HG03135 (cell line): ENCODE measurements at regions not wholly inside any gene's neighbourhood (a gene's known extent, or its start where the extent isn't known, plus 50 kb on each side); places are given as distances from the start of the nearest gene placed in this dataset.
"Not testable (repeated sequence)": the region's sequence is repeated elsewhere in the genome, so short reads cannot be mapped to it uniquely, and the experiment has no call there.

Experiments used
- ATAC-seq: cut with Tn5 transposase; IDR thresholded peaks from one replicate; pipeline ENCODE4 v1.9.1; 2021; ENCODE audit warnings: mild to moderate bottlenecking, moderate library complexity; ENCODE audit not compliant: unreplicated experiment

DNA sequence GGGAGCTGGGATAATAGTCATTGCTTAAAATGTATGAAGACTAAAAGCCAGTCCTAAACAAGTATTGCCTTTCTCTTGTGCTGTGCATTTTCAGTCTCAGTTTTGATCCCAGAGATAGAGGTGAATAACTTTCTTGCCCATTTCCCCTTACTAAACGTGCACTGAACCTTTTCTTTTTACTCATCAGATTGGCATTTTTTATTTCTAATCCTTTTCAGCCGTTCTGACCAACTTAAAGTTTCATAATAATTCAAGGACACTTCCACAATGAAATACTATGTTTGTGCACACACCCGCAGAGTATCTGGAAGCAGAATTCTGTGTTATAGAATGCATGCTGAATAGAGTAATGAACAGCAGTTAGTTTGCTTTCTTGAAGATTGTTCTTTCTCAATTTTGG is 343.6 kb downstream of the LRRC70 start:
- ATAC-seq: no peak

DNA sequence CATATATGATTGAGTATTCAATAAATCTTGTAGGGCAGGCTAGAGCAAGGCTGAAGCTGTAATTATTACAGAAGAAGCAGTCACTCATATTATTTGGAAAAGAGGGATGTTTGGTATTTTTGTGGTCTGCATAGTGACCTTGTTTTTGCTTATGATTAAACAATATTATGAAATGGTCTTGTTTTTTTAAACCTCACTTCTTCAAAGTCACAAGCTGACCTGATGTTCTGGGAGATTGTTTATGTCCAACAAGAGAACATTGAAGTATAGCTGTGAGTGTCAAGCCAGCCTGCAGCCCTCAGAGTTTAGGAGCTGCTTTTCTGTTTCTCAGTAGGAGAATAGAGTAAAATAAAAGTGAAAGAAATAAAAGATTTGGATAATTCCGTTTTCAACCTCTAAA is 342.2 kb downstream of the LRRC70 start:
- no peak for ATAC-seq

GRCh38 chr5:62909326-62909725 is 330.7 kb downstream of the LRRC70 start:
- ATAC-seq: no peak

GRCh38 chr5:62902126-62902525 is 323.5 kb downstream of the LRRC70 start:
- no peak for ATAC-seq

DNA sequence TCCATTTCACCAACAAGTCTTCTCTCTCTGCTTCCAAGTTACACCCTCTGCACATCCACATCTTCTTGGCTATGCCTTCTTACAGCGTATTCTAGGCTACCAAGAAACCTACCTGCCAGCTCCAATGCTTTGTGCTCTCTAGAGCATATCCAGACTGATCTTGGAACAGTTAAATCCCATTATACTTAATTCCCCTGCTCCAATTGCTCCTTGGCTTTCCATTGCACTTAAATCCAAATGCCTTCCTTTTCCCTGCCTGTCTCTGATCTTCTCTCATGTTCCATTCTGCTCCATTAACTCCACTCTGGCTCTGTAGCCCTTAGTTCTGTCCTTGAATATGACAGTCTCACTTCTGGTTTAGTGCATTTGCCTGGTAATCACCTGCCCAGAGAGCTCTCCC is 322.4 kb downstream of the LRRC70 start:
- ATAC-seq: no peak

- no peak for ATAC-seq
Measured at GRCh38 chr5:62896121-62896893, 317.7 kb downstream of the LRRC70 start.

DNA sequence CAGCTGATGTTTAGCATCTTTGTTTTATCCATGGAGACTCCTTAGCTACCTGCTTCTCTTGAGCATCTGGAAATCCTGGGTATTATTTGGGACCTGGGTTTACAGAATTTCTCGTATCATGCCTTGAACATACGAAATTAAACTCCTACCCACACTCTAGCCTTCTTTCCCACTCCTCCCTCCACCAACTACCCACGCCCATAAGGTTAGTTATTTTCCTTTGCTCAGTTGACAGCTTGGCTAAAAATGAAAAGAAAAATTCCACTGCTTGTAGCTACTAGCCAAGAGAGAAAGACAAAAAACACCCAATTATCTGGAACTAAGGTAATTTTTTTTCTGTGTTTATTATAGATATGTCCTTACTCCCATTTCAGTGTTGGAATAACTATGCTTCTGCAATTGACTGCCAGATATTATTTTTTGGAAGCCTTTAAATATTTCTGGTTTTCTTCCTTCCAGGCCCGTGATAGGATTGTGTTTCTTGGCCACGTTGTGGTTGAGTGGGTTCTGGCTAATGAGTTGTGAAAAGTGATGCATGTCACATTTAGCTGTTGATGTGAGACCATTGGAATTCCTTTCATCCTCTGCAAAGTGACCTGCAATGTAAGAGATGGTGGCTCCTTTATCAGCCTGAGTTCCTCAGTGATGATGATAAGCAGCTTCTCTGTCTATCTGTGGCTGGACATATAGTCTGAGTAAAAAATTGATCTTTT is 308.1 kb downstream of the LRRC70 start:
- no peak for ATAC-seq

DNA sequence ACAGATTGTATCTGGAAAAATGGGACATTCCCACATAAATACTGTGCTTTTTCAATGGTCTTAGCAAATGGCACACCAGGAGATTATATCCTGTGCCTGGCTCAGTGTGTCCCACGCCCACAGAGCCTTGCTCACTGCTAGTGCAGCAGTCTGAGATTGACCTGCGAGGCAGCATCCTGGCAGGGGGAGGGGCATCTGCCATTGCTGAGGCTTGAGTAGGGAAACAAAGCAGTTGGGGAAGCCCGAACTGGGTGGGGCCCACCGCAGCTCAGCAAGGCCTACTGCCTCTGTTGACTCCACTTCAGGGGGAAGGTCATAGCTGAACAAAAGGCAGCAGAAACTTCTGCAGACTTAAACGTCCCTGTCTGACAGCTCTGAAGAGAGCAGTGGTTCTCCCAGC is 258.7 kb downstream of the LRRC70 start:
- not testable (repeated sequence) for ATAC-seq

- ATAC-seq: no peak
Measured at GRCh38 chr5:62829604-62829986, 251.0 kb downstream of the LRRC70 start.

DNA sequence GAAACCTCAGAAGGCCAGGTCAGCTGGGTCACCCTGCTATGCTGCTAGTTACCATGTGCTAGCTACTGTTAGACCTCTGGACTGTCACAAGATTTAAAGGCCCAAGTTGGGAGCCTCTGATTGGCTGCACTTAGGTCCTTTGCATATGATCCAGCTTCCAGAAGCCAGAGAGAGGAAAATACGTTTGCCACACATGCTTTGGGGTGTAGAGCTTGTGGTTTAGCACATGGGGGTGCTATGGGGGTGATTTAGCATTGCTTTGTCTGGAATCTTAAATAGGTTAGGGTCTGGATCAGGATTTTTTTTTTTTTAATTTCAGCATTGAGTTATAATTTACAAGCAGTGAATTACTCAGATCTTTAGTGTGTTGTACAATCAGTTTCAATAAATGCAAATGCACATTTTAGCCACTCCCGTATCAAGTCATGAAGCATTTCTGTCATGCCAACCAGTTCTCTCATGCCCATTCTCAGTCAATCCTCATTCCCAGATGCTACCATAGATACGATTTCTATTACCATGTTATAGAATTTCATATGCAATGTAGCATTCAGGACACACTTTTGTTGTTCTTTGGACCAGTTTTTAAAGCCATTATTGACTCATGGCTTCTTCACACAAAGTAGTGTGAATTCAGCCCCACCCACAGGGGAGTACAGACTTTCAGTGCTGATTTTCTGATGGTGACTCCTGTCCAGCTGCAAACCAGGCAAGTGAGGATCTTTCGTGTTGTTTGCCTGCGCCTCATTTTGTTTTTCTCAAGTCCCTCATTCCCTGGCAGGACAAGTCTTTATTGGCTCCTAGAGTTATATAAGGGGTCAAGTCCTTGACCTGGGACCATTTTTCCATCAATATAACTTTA is 250.4 kb downstream of the LRRC70 start:
- no peak for ATAC-seq

GRCh38 chr5:62825623-62826220 is 247.1 kb downstream of the LRRC70 start:
- ATAC-seq: no peak

- ATAC-seq: no peak
Measured at GRCh38 chr5:62824936-62825335, 246.3 kb downstream of the LRRC70 start.

DNA sequence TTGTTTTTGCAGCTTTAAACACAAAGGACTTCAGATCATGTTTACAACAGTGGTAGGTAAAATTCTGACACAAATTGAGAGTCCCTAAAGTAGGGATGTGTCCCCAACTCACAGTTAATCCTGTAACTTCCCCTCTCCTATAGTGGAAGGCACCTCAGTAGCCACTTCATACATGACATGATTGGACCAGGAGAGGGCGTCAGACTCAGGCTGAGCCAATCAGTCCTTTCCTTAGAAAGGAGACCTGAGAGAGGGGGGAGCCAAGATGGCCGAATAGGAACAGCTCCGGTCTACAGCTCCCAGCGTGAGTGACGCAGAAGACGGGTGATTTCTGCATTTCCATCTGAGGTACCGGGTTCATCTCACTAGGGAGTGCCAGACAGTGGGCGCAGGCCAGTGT is 238.4 kb downstream of the LRRC70 start:
- ATAC-seq: not testable (repeated sequence)

DNA sequence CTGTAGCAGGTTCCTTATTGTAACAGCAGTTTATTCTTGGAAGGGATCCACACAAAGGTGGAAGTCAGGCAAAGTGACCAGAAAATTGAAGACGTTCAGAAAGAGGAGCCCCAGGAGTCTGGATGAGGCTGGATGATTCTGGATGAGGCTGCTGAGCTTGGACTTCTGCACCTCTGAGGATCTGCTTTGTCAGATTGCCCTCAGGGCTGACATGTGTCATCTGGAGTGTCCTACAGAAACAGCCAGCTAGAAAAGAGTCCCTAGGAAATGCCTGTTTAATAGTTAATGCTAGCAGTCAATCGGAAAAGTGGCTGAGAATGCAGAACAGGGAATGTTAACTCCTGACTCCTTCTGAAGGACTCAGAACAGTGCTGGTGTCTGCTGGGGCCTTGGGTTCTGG is 236.4 kb downstream of the LRRC70 start:
- ATAC-seq: no peak

GRCh38 chr5:62812621-62813255 is 234.1 kb downstream of the LRRC70 start:
- no peak for ATAC-seq

- not testable (repeated sequence) for ATAC-seq
Measured at GRCh38 chr5:62804819-62805218, 226.2 kb downstream of the LRRC70 start.

- no peak for ATAC-seq
Measured at GRCh38 chr5:62795926-62796325, 217.3 kb downstream of the LRRC70 start.

DNA sequence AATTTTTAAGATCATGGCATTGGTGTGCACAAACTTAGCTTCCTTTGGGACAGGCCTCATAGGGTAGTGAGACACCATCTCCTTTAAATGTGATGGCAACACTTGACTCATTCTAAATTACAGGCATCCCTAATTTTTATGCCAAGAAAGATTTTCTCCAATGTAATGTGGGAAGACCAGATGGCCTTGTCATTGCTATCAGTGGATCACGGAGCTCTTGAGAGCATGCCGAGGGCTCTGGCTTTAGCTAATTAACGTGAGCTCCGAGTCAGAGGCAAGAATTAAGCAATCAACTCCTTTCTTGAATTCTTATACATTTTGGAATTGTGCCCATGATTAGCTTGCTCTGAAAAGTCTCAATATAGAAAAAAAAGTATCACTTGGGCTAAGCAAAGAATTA is 215.8 kb downstream of the LRRC70 start:
- no peak for ATAC-seq

GRCh38 chr5:62791059-62791458 is 212.4 kb downstream of the LRRC70 start:
- ATAC-seq: no peak

GRCh38 chr5:62790348-62790747 is 211.7 kb downstream of the LRRC70 start:
- no peak for ATAC-seq

GRCh38 chr5:62786099-62786498 is 207.5 kb downstream of the LRRC70 start:
- no peak for ATAC-seq
